Umbilical cord (tissue), 1 donor: ENCODE measurements at regions not wholly inside any gene's neighbourhood (a gene's known extent, or its start where the extent isn't known, plus 50 kb on each side); places are given as distances from the start of the nearest gene placed in this dataset.
"Not testable (repeated sequence)": the region's sequence is repeated elsewhere in the genome, so short reads cannot be mapped to it uniquely, and the experiment has no call there.

Experiments used
- DNase-seq: peaks from one replicate; pipeline ENCODE4 v3.0.0-alpha.2; 2015; ENCODE audit warnings: low spot score

DNA sequence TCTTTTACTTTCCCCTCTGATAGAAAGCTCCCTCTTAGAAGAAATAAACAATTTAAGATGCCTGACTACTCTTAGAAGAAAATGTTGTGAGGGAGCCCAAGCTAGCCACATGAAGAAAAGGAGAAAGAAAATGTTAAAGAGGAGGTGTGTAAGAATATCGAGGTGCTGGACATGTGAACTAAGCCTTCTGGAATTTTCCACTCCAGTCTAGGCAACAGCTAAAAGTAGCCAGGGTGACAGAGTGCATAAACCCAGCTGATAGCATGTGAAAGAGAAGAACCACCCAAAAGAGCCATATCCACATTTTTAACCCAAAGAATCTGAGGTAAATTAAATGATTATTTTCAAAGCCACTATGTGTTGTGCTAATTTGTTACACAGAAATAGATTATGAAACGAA, 1690.6 kb upstream of the LRRTM3 start:
- DNase-seq = no peak

DNA sequence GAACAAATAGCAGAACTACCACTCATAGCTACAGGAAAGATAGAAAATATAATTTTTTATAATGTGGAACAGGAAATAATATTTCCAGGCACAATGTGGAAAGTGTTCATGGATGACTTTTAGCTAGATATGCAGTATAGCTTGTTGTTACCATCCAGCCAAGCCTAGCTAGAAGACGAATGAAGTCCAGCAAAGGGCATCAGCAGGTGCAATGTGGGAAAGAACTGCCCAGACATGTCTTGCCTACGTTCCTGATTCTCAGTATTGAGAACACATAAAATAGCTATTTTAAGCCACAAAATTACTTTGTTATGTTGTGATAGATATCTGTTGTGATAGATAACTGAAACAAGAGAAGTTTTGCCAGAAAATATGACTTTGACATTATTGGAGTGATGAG, 1690.0 kb upstream of the LRRTM3 start:
- no peak for DNase-seq

DNA sequence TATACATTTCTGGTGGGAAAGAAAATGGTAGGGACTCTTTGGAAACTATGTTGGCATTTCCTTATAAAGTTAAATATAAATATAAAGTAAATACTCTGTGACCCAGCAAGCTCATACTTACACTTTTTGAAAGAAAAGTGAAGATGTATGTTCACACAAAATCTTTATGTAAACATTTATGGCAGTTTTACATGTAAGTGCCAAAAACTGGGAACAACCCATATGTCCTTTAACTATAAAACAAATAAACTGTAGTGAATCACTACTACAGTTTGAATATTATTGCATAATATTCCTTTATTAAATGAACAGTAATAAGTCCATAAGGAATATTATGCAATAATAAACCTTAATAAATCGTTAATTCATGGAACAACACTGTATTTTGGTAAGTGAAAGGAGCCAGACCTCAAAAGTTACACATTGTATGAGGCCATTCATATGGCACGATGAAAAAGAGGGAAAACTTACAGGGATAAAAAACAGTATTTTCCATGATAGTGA, 1660.3 kb upstream of the LRRTM3 start:
- DNase-seq = no peak

DNA sequence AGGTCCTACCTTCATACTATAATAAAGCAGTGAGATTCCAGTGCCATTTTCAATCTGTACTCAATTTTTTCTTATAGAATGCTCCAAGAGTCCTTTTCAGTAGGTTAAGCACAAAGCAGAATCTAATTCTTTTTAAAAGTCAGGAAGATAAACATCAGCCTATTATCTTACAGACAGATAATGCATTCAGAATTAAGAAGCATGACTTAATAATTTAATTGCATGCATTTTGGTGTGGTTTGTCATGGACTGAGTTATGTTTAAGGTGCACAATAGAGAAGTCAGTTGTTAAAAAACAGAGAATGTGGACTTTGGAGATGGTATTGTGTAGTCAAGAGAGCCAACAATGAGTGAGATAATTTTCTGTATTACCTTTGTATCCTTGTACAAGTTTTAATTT, 1656.3 kb upstream of the LRRTM3 start:
- not testable (repeated sequence) for DNase-seq

DNA sequence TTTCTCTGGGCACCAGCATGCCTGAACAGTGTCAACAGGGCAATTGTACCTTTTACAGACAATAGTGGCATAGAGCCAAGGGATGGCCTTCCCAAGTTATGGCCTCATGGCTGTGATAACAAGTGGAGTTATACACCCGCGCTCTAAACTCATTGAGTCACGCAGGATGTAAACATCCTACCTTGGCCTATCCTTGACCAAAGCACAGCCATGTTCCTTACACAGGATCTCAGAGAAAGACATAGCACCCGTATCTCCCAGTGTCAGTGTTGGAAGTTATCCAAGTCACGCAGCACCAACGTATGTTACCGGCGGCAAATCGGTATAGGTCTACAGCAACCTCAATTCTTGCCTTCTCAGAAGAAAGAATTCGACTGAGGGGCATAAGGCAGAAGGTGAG, 1654.9 kb upstream of the LRRTM3 start:
- DNase-seq = no peak

DNA sequence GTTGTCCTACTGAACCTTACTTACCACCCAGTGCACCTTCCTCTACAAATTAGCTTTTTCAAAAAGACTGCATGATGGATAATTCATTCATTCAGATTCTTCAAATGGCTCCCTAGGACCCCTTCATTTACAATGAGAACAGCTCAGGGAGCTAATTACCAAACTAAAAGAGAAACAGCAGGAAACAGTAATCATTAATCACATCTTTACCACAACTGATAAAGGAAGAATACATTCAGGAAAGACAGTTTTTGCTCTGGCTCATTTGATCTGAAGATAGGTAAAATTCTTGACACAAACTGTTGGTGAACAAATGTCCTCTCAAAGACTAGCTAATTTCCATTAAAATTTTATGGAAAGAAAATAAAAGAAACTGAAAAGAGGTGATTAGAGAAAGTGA, 1652.7 kb upstream of the LRRTM3 start:
- no peak for DNase-seq

DNA sequence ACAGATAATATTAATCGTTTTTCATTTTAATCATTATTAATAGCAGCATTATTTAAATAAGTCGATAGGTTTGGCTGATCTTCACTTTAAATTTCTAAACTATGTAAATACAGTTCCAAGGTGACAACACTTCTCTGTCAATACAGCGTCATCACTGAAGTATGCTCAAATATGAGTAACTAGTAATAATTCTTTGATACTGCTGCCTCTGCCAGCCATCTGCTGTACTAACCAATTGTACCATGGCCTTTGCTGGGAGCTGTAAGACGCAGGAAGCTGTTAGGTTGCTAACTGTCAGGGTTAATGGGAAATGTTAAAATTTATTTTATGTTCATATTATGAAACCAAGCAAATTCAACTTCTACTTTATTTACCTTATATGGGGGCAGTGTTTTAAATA, 1650.5 kb upstream of the LRRTM3 start:
- DNase-seq = no peak

DNA sequence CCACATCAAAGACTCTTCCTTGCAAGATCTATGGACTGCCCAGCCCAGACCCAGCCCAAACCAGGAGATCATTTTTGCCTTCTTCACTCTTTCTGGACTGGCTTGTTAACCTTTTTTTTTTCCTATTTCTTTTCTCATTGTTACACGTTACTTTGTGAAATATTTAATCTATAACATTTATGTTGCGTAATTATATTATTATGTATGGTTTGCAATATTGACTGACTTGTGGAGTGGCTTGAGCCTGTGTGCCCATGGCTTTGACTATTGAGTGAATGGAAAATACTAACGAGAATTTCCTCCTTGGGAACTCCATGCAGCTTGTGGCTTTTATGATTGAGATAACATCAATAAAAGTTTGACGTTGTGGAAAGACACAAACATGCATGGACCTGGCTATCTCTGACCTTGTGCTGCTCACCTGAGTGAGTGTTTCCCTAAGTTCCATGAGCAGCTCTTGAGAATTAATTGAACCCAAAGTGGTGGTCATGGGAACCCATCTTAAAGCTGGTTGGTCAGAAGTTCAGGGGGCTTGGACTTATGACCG, 1641.3 kb upstream of the LRRTM3 start:
- no peak for DNase-seq

DNA sequence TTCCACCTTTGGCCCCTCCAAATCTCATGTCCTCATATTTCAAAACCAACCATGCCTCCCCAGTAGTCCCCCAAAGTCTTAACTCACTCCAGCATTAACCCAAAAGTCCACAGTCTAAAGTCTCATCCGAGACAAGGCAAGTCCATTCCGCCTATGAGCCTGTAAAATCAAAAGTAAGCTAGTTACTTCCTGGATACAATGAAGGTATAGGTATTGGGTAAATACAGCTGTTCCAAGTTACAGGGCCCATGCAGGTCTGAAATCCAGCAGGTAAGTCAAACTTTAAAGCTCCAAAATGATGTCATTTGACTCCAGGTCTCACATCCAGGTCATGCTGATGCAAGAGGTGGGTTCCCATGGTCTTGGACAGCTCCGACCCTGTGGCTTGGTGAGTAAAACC, 1640.1 kb upstream of the LRRTM3 start:
- DNase-seq = not testable (repeated sequence)

DNA sequence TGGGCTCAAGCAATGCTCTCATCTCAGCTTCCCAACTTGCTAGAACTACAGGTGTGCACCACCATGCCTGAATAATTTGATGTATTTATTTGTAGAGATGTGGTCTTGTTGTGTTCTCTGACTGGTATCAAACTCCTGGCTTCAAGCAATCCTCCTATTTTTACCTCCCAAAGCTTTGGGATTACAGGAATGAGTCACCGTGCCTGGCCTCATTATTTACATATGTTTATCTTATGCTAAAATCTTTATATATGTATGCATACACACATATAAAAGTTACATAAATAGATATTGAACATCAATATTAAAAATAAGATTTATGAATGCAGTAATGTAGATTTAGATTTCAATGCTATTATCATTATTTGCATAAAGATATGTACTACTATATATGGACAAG, 1634.5 kb upstream of the LRRTM3 start:
- no peak for DNase-seq

DNA sequence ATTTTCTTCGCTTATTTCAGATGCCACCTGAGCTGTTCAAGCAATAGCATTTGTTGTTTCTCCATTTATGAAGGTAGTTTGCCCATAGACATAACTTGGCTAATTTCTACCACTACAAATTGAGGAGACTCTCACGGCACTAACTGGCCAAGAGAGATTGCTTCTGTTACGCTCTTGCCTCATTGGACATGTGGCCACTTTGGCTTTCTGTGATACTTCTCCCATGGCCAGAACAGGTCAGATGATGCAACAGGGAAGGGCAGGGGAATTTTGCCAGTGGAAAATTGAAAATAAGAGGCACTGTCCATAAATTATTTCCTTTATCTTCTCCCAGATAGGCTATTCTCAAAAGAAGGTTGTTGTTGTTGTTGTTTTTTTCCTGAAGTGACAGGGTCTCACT, 1633.3 kb upstream of the LRRTM3 start:
- no peak for DNase-seq

DNA sequence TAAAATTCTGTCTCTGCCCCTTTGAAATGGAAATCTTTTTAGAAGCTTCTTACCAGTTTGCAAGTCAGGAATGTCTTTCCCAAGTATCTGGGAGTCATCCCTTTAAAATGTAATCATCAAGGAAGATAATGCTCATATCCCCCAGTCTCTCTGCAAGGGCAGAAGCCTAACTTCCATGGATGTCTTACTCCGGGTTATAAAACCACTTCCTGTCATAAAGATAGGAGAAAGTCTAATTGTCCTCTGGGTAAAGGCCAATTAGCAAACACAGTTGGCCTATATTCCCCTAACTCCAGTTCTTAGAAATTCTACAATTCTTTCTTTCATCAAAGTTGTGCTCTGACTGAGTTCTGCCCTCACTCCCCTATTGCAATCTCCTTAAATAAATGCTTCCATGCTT, 1631.5 kb upstream of the LRRTM3 start:
- DNase-seq = peak; percentile 18

DNA sequence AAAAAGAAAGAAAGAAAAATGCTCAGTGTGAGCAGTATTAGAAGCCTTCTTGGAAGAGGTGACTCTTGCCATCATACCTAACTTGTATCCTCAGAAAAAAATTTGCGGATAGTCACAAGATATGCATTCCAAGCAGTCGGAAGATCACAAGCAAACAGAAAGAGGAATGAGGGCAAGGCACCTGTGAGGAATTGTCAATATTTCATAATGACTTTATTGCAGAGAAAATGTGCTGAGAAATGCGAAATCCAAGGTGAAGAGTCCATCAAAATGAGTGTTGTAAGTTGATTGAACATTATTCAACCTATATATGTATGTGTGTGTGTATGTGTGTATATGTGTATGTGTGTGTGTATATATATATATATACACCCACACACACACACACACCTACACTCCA, 1624.7 kb upstream of the LRRTM3 start:
- DNase-seq = no peak

DNA sequence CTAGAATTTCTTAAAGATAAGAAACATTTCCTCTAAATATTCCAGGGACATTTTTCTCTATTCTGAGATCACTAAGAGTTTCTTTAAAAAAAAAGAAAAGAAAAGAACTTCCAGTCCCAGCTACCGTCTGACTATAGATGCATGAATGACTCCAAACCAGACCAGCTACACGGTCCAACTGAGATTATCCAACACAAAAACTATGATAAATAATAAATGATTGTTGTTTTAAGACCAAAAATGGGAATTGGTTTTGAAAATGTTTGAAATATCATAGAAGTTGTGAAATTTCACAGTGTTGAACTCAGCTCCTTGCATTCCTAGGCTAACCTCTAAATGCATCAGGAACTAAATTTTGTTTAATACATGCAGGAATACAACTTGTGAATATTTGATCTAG, 1619.6 kb upstream of the LRRTM3 start:
- DNase-seq = no peak

DNA sequence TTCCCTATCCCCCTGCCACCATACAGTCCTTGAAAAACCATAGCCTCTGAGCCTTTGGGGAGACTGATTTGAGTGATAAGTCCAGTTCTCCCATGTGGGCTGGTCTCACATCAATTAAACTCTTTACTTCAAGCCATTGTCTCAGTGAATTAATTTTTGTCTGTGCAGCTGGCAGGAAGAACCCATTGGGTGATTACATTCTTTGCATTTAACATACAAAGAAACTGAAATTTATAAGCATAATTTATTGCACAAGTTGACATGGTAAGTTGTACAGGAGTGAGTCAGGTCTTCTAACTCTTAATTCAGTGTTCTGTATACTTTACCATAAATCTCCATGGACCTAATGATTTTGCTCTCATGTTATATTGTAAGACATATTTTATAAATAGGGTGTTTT, 1613.0 kb upstream of the LRRTM3 start:
- no peak for DNase-seq

DNA sequence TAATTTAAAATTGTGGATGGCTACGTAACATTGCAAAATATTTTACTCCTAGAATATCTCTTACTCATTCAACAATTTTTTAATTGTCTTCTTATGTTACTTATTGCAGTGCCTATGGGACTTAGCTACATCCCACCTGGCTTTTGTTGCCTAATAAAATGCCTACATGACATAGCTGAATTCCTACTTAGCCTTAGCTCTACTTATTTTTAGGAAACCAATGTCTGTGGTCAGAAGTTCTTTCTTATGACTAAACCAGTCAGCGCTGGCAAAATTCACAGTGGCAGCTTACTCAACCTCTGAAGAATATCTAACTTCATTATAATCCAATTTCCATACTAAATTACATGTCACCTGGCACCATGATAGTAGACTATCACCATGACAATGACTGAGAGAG, 1612.4 kb upstream of the LRRTM3 start:
- no peak for DNase-seq

DNA sequence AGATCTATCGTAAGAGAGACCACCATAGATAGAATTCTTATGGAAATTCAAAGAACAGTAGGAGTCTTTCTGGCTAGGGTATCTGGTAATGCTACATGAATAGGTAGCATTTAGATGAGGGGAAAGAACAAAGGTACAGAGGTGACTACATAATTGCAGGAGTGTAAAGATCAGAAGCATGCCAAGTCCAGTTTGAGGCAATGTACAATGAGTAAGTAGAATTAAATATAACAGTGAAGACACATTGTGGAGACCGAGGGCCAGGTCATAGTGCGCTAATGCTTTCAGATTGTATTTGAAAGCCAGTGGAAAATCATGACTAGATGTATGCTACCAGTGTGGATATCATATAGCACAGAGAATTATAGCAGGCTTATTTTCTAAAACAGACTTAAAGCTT, 1611.6 kb upstream of the LRRTM3 start:
- DNase-seq = no peak

DNA sequence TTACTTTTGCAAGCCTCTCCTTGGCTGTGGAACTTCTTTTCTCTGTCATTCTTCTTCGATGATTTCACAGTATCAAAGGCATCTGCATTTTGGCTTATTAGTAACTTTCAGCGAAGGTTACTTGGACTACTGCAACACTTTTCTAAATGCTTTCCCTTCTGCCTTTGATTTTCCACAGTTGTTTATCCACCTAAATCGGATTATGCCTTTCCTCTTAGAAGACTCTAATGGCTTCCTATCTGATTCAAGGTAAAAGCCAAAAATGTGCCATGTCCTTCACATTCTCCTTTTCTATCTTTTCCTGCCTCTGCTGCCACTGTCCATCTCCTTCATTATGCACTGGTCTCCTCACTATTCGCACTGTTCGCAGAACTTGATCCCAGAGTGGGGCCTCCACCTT, 1606.3 kb upstream of the LRRTM3 start:
- no peak for DNase-seq

DNA sequence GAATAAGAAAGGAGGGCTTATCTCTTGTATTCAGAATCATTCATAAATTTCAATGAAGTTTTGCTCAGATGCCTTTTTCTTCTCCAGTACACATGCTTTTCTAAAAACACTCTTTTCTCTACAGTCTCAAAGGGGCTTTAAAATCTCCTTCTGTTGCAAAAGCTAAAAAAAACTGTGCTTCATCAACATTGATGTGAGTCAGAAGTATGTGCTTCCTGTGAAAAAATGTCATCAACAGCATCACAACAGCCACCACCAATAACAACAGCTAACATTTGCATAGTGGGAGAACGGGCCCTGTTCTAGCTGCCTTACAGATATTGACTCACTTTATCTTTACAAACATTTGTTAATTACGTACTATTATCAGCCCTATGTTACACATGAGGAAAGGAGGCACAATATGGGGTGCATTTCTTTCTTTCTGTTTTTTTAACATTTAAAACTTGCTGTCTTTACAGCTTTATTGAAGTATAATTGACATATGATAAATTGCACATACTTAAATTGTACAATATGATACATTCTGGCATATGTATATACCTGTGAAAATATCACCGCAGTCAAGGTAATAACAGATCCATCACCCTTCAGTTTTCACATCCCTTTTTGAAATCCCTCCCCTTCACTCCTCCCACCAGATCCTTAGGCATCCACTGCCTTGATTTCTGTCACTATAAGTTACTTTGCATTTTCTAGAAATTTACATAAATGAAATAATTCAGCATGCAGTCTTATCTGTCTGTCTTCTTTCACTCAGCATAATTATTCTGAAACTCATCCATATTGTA, 1605.4 kb upstream of the LRRTM3 start:
- no peak for DNase-seq

DNA sequence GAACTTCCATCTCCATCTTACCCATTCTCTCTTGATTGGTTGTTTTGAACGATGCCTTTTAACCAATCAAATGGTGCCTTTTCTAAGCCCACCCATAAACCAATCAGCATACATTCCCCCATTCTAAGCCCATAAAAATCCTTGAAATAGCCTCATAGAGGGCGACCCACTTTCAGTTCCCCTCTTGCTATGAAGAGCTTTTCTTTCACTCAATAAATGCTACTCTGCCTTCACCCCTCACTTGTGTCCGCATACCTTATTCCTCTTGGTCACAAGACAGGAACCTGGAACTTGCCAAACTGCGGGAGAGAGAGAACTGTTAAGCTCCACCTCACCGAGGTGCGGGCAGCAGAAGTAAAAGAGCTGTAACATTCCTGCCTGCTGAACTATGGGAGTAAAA, 1602.0 kb upstream of the LRRTM3 start:
- DNase-seq = no peak

DNA sequence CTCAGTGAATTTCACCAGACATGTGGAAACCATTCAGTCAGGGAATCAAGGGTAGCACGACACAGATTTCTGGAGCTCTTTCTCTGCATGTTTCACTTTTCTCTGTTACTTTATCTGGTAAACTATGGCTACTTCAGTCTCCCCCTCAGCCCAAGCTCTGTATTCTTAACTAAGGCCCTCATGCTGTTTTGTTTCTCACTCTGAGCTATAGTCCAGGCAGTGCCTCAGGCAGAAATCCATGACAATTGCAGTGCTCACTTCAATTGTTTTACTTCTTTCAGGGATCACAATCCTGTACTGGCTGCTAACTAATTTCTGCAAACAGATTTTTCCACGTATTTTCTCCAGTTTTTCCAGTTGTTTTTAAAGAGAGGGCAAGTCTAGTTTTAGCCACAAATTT, 1599.9 kb upstream of the LRRTM3 start:
- no peak for DNase-seq

DNA sequence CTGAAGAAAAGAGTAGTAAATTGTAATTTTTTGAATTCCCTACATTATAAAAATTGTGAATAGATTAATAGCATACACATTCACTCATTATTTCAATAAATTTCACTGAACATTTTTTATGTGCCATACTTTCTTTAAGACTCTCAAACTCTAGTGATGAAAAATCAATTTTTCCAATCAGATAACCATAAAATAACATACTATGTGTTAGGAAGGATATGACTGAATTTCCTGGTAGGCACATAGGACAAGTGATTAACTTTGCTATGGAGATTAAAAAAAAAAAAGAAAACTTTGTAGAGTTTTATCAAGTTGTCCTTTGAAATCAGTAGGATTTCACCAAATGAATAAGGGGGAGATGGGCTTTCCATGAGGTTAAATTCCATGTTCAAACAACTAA, 1597.3 kb upstream of the LRRTM3 start:
- no peak for DNase-seq

DNA sequence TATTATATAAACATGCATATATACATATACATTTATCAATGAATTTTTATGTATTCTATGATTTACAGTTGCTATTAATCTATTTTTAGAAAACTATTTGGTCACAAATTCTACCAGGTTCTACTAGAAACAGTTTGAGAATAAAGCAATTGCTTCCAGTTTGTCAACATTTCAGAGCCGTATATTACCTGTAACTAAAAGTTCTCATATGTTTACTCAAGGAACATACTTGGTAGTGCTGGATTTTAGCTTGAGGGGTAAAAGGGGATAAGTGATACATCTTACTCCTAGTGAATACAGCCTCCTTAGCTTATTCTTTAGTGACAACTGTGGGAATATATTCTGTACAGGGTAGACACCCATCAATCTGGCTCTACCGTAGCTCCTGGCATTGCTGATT, 1590.5 kb upstream of the LRRTM3 start:
- DNase-seq = no peak

DNA sequence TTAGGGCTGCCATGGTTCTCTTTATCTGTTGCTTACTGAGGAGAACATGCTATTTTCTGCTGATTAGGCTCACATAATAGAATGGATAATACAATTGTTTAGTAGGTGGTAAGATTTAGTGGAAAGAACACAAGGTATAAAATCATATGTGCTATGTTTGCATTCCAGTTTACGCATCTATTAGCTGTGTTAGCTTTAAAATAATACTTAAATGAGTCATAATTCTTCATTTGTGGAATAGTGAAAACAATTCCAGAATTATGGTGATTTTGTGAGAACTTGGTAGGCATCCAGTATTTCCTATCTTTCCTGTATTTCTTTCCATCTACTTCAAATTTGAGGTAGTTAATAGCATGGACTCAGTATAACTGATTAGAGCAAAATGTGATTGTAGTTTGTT, 1585.5 kb upstream of the LRRTM3 start:
- no peak for DNase-seq
